NCI-H146 (cell line): ENCODE measurements at regions not wholly inside any gene's neighbourhood (a gene's known extent, or its start where the extent isn't known, plus 50 kb on each side); places are given as distances from the start of the nearest gene placed in this dataset.

Experiments used
- DNase-seq: peaks from one replicate; lab custom pipeline; 2025; lab: John Stamatoyannopoulos, UW

DNA sequence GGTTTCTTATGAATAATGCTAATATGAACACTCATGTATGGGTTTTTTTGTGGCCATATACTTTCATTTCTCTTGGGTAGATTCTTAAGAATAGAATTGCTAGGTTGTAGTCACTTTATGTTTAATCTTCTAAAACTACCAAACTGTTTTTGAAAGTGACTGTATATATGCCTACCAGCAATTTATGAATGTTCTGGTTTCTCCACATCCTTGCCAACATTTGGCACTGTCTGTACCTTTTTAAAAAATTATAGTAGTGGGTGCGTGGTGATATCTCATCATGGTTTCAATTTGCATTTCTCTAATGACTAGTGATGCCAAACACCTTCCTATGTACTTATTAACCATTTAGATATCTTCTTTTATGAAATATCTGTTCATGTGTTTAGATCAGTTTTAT is 110.6 kb upstream of the RIOK3 start:
- DNase-seq, result no peak

DNA sequence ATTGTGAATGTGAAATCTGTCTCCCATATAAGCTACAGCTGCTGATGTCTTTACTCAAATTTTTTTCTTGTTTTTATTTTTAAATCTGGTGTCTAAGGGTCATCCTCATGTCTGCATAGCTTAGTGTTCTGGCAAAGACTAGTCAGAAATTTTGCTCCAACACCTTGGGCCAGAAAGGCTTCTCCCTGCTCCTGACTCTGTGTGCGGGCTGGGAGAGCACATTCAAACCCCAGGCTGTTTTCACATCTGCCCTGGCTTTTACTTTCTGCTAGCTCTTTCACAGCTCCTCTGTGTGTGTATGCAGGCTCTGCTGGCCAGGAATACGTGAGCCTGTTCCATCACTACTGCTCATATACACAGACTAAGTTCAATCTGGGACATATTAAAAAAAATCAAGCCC is 102.9 kb upstream of the RIOK3 start:
- no peak for DNase-seq

- DNase-seq, result no peak
These were observed 101.6 kb upstream of the RIOK3 start for GRCh38 chr18:23351521-23351920.

- no peak for DNase-seq
These were observed 101.0 kb upstream of the RIOK3 start for GRCh38 chr18:23352042-23352441.

GRCh38 chr18:23353459-23353858 is 99.6 kb upstream of the RIOK3 start:
- no peak for DNase-seq

DNA sequence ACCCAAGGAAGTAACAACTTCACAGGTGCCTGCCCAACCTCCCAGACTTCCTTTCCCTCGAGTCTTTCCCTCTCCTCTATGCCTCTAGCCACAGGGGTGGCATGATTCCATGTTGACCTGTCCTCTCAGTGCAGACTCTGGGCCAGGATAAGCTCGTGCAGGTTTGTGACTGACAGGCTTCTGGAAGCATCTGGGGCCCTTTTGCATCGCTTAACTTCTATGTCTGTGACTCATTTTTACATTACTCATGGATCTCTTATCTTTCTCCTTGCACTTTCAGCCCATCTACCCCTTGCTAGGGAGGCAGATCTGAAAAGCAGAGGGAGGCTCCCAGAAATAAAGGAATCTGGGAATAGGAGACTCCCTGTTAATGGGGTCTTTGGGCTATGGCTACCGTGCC is 98.5 kb upstream of the RIOK3 start:
- DNase-seq, result no peak

GRCh38 chr18:23355206-23355605 is 97.9 kb upstream of the RIOK3 start:
- DNase-seq, result no peak

GRCh38 chr18:23356424-23356823 is 96.7 kb upstream of the RIOK3 start:
- DNase-seq, result no peak

DNA sequence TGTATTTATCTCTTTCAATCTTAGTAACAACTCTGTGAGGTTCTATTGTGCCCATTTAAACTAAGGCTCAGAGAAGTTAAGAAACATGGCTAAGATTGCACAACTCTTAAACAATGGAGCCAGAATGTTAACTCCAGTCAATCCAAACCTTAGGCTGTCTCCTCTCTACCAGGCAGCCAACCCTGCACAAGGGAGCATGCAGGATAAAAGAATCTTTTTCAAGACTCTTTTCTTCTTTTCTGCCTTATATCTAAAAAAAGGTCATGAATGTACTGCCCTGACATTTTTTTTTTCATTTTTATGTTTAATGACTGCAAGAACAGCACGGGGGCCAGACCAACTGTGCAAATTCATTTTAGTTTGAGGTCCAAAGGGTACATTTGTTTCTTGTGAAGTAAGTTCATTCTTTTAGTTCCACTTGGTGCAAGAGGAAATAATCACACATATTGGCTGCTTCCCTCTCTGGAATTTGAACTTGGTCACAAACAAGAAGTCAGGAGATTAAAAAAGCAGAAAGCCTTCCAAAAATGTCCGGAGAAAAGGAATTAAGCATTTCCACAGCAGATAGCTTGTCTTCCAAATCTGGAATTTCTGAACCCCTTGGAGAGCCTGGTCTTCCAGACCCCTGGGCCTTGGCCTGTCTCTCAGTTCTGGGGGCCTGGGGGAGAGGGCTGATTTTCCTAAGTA is 96.0 kb upstream of the RIOK3 start:
- DNase-seq, result no peak

DNA sequence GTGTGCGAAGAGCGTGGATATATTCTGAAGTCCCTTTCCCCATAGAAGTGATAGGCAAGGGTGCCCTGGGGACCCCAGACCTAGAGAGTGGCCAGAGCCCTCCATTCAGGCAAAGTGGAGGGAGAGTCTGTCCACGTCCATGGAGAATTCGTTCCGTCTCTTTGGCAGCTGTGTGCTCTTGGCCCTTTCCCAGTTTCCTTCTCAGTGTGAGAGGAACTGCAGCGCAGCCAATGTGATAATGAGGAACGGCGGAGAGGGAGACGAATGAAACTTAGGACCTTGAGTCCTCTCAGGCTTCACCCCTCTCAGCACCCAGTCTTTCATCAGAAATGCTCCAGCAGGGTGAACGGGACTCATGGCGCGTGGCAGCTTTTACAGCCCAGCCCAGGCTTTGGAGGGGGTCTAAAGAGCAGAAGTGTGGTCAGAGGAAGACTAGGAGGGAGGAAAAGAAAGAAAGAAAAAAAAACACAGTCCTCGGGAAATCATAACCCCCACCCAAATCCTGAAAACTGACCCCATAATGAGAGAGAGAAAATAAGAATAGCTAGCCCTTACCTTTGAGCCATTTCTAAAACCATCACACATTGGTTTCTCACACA is 95.0 kb upstream of the RIOK3 start:
- no peak for DNase-seq

DNA sequence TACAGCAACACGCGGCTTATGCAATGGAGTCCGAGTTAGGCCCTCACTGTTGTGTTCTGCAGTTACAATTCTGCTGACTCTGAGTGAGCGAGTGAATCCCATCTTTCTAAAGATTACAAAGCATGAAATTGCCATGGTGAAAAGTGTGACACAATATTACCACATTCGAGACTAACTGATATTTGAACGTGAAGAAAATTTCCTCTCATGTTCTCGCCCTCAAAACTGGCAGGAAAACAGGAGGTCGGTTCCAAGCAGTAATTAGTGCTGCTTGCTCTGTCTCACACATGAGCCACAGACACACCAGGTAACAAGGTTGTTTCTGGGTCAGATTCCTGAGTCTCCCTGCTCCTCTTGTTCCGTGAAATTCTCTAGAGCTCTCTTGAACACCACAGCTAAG is 93.7 kb upstream of the RIOK3 start:
- DNase-seq, result no peak

GRCh38 chr18:23363865-23364570 is 89.1 kb upstream of the RIOK3 start:
- DNase-seq, result no peak

DNA sequence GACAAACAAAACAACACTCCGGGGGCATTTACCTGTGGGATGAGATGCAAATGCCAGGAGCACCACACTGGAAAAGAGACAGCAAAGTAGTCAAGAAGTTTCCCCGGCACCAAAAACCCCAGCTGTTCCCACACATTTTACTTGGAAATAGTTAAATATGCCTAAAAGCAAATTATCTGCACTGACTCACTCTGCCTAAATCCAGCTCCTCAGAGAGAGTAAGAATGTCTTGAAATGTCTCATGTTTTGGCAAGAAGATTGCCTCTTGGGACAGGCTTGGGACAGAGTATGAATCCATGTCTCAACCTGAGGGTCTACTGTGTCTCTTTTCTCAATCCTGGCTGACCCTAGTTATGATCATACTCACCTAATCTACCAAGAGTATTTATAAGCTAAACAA is 87.5 kb upstream of the RIOK3 start:
- DNase-seq, result no peak

DNA sequence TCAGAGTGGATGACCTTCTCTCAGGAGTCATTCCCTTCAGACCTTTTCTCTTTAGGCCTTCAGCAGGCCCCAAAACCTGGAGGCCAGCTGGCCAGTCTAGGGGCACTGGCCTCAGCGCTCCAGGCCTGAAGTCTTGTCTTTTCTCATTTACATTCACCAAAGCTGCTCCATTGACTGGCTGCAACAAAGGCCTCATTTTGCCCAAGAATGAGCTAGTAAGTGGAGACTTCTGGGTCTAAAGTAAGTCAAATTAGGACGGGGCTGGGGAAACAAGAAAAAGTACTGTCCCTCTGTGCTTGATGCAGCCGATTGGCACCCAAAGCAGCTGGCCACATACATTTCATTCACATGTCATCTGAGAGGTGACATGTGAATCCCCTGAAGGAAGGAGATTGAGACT is 83.8 kb upstream of the RIOK3 start:
- DNase-seq, result no peak

DNA sequence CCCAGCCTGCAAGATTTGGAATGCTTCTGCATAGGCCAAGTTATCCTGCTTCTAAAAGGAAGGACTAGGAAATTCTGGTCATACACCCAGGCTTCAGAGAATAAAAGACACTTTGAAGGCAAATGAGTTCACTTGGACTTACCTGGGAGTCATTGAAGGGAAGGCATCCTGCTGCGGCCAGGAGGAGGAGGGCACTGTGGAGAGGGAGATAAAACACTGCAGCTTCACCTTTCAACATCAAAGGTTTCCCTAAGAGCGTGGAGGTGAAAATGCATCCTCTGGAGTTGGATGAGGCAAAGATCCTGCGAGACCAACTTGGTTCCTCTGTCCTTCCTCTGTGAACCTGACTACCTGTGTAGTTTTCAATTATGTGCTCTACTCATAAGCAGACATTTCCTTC is 79.5 kb upstream of the RIOK3 start:
- DNase-seq, result no peak

DNA sequence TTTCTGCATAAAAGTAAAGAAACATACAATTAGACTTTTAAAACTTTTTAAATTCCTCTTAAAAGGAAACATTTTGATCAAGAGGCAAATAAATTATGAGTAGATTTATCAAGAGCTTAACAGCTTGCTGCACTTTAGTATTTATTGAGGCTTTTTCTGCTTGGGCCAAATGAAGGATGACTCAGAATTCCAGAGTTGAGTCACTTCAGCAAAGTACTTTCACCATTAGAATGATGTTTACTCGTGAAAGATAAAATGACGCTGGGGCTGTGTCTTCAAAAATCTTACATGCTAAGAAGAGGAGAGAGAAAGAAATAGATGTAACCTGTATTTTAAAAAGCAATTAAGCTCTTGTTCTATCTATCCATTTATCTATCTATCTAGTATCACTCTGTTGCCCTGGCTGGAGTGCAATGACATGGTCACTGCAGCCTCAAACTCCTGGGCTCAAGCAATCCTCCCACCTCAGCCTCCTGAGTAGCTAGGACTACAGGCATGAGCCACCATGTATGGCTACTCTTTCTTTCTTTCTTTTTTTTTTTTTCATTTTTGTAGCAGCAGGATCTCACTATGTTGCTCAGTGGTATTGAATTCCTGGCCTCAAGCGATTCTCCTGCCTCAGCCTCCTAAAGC is 75.3 kb upstream of the RIOK3 start:
- no peak for DNase-seq

DNA sequence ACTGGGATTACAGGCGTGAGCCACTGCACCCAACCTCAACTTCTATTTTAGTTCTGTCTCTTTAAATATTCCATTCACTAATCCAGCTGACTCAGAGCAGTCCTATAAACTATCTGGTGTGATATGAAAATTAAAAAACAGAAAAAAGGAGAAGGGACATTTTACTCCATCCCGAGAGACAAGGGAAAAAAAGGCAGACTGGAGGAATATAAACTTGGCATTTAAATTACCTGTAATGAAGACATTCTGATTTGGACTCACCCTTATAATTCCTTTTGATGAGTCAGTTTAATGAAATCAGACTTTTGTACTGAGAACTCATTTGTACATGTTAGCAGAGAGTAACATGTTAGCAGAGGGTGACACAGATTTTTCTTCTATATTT is 74.8 kb upstream of the RIOK3 start:
- DNase-seq, result no peak

GRCh38 chr18:23380001-23380550 is 73.0 kb upstream of the RIOK3 start:
- DNase-seq, result no peak

GRCh38 chr18:23380817-23381216 is 72.3 kb upstream of the RIOK3 start:
- no peak for DNase-seq

DNA sequence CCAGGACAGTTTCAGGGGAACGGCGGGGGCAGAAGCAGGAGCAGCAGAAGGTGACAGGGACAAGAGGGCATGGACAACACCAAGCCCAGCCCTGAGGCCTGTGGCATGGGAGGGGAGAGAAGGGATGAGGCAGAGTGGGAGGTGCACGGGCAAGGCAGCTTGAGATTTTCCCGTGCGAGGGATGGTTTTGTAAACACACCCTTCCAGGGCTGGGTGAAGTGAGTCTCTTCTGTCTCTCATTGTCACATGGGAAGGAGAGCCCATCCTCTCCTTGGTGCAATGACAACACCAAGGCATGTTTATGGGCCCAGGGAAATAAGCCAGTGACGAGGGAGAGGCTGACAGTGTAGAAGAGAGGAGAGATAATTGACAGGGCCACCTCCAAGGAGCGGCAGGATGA is 69.6 kb upstream of the RIOK3 start:
- no peak for DNase-seq

DNA sequence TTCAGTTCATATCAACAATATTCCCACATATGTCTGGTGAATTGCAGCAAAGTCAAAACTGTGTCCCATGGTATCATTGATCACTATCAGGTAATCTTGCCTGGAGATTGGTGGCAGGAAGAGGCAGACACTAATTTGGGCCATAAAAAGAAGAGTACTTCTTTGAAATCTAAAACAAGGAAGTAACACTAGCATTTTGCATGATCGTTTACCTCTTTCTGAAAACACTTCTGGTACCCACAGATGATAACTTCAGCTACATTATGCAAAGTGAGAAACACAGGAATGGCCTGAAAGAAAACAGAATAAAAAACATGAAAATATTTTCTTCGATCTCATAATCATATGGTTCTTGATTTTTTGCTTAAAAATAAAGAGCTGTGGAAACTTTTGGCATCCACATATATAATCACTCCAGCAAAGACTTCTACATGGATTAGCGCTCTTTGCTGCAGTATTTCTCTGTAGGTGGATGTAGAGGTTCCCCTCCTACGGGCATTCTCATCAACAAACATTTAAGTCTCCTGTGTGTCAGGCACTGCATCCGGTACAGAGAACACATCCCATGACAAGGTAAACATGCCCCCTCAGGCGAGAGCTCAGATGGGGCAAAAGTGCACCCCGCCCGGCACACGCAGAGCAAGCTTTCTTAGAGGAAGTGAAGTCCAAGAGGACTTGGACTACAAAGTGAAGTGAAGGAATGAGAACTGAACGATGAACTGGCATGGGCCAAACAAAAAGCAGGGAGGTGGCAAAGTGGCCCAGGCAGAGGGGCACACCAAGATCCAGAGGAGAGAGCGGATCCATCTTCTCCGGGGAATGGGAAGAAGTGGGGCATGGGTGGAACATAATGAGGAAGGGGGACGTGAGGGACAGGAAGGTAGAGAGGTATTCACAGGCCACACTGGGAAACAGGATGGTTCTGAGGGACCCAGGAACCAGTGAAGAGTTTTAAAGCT is 68.0 kb upstream of the RIOK3 start:
- no peak for DNase-seq

- no peak for DNase-seq
These were observed 66.8 kb upstream of the RIOK3 start for GRCh38 chr18:23386317-23386716.
